Kidney (tissue), 13 donors: ENCODE measurements at regions not wholly inside any gene's neighbourhood (a gene's known extent, or its start where the extent isn't known, plus 50 kb on each side); places are given as distances from the start of the nearest gene placed in this dataset.

Experiments
- DNase-seq, 5 donors: peaks; one replicate each; pipeline ENCODE4 v3.0.0-alpha.2; 2013 to 2020
- FAIRE-seq: peaks from 2 replicates; lab custom pipeline; 2012; peaks lifted over from hg19 to GRCh38; lab: Jason Lieb, UNC
- H3K27ac ChIP-seq, 2 donors: one replicate each; pipeline ENCODE4 v1.7.0; 2013; ENCODE audit warnings: low read depth in 2 of 2, low read length in 2 of 2, inconsistent platforms in 1 of 2
- H3K27me3 ChIP-seq: one replicate; pipeline ENCODE4 v1.7.1; 2013; ENCODE audit warnings: low read length, inconsistent platforms; ENCODE audit not compliant: control insufficient read depth, insufficient read depth
- H3K36me3 ChIP-seq, 3 donors: one replicate each; pipeline versions ENCODE4 v1.7.0 to v1.7.1; 2013; ENCODE audit warnings: low read length in 3 of 3, control low read depth in 1 of 3, inconsistent platforms in 1 of 3; ENCODE audit not compliant: insufficient read depth in 3 of 3, control insufficient read depth in 2 of 3
- H3K4me1 ChIP-seq, 3 donors: one replicate each; pipeline versions ENCODE4 v1.7.0 to v1.7.1; 2013; ENCODE audit warnings: low read length in 3 of 3, inconsistent platforms in 1 of 3, low read depth in 1 of 3; ENCODE audit not compliant: control insufficient read depth in 2 of 3, insufficient read depth in 2 of 3
- H3K4me3 ChIP-seq, 3 donors: one replicate each; pipeline versions ENCODE4 v1.7.0 to v1.8.1; 2013; ENCODE audit warnings: low read length in 3 of 3, control low read depth in 1 of 3, inconsistent platforms in 1 of 3
- H3K9ac ChIP-seq, 3 donors: one replicate each; pipeline versions ENCODE4 v1.7.0 to v1.7.1; 2013; ENCODE audit warnings: low read length in 3 of 3, control low read depth in 1 of 3, inconsistent platforms in 1 of 3
- H3K9me3 ChIP-seq, 3 donors: one replicate each; pipeline versions ENCODE4 v1.7.0 to v1.7.1; 2013; ENCODE audit warnings: low read length in 3 of 3, control low read depth in 1 of 3, inconsistent platforms in 1 of 3; ENCODE audit not compliant: control insufficient read depth in 2 of 3, insufficient read depth in 1 of 3
- CTCF ChIP-seq: IDR thresholded peaks from 3 replicates; pipeline ENCODE4 v1.5.1; 2012; ENCODE audit warnings: mild to moderate bottlenecking, moderate library complexity, borderline replicate concordance; ENCODE audit not compliant: insufficient read depth; ENCODE audit errors: extremely low read depth
- intact Hi-C: fragments of 100-400 bp; cut with DNase I; formaldehyde crosslinking; loops from one replicate; pipeline ENCODE4 v1.11.1; 2022
- donor health status: control.
- donor health status: control.
- donor health status: control.
- donor health status: control.
- donor health status: control.
- donor health status: DM: yes; HTN: yes; CAD: no.
- donor health status: Normal renal cell carcinoma (clear cell type).

- H3K9ac ChIP-seq: no peak overlapping the region
- DNase-seq (no peak), FAIRE-seq (no peak)
- no peak overlapping the region for H3K4me3 ChIP-seq
- intact Hi-C loops: no loop called here
- peak overlapping the region; percentile 23 to 32 for H3K27ac ChIP-seq
- no peak for TF ChIP-seq CTCF
- no peaks in the 10 kb centered on the region for H3K27me3 ChIP-seq
- H3K9me3 ChIP-seq: peaks cover 0 to 4% (median 0%) of the 10 kb centered on the region in 3 donors
- H3K36me3 ChIP-seq: no peaks in the 10 kb centered on the region
- H3K4me1 ChIP-seq: peaks cover 0 to 3% (median 0%) of the 10 kb centered on the region in 3 donors
These were observed 171.8 kb upstream of the FOXN3 start for GRCh38 chr14:89588840-89589296.

- Histone ChIP-seq H3K27me3 (no peaks in the 10 kb centered on the region), H3K9me3 (peaks cover 0 to 4% (median 0%) of the 10 kb centered on the region in 3 donors), H3K4me3 (no peak overlapping the region), H3K4me1 (peaks cover 0 to 3% (median 0%) of the 10 kb centered on the region in 3 donors), H3K27ac (no peak overlapping the region), H3K9ac (no peak overlapping the region), H3K36me3 (no peaks in the 10 kb centered on the region)
- intact Hi-C loops: no loop called here
- no peak for FAIRE-seq
- no peak for TF ChIP-seq CTCF
- DNase-seq: no peak
These were observed 171.0 kb upstream of the FOXN3 start for GRCh38 chr14:89588016-89588415.

GRCh38 chr14:89587136-89587420, 170.0 kb upstream of the FOXN3 start:
- DNase-seq: no peak
- H3K9ac ChIP-seq: no peak overlapping the region
- no peak overlapping the region for H3K4me3 ChIP-seq
- H3K27me3 ChIP-seq: no peaks in the 10 kb centered on the region
- TF ChIP-seq CTCF: no peak
- H3K4me1 ChIP-seq: peaks cover 0 to 3% (median 0%) of the 10 kb centered on the region in 3 donors
- H3K9me3 ChIP-seq: peaks cover 0 to 4% (median 0%) of the 10 kb centered on the region in 3 donors
- no peak overlapping the region for H3K27ac ChIP-seq
- intact Hi-C loops: no loop called here
- no peaks in the 10 kb centered on the region for H3K36me3 ChIP-seq
- FAIRE-seq: no peak
